Astrocyte (in vitro differentiated cells and primary cell): ENCODE measurements at regions not wholly inside any gene's neighbourhood (a gene's known extent, or its start where the extent isn't known, plus 50 kb on each side); places are given as distances from the start of the nearest gene placed in this dataset.

Experiments used
- DNase-seq: peaks from one replicate; pipeline ENCODE4 v3.0.0-alpha.2; 2010; ENCODE audit warnings: low read depth
- FAIRE-seq: peaks from 2 replicates; lab custom pipeline; 2011; peaks lifted over from hg19 to GRCh38; lab: Jason Lieb, UNC
- H2AFZ ChIP-seq: 2 replicates; pipeline ENCODE4 v1.6.0; 2012; ENCODE audit warnings: low read depth, low read length, inconsistent platforms
- H3K27ac ChIP-seq: 2 replicates; pipeline ENCODE4 v1.5.1; 2011; ENCODE audit warnings: low read depth, low read length, inconsistent platforms
- H3K27me3 ChIP-seq: 2 replicates; pipeline ENCODE4 v1.6.0; 2011; ENCODE audit warnings: low read length, inconsistent platforms; ENCODE audit not compliant: insufficient read depth
- H3K36me3 ChIP-seq: 2 replicates; pipeline ENCODE4 v1.5.1; 2011; ENCODE audit warnings: low read length, inconsistent platforms; ENCODE audit not compliant: insufficient read depth
- H3K4me1 ChIP-seq: 2 replicates; pipeline ENCODE4 v1.5.1; 2011; ENCODE audit warnings: low read length, inconsistent platforms; ENCODE audit not compliant: insufficient read depth
- H3K4me2 ChIP-seq: 2 replicates; pipeline ENCODE4 v1.6.0; 2012; ENCODE audit warnings: low read length, inconsistent platforms
- H3K4me3 ChIP-seq: 2 replicates; pipeline ENCODE4 v1.5.1; 2011; ENCODE audit warnings: low read depth, mild to moderate bottlenecking, low read length, inconsistent platforms; ENCODE audit not compliant: insufficient read depth
- H3K79me2 ChIP-seq: 2 replicates; pipeline ENCODE4 v1.6.0; 2012; ENCODE audit warnings: mild to moderate bottlenecking, low read length, inconsistent platforms; ENCODE audit not compliant: insufficient read depth
- H3K9ac ChIP-seq: 2 replicates; pipeline ENCODE4 v1.6.0; 2012; ENCODE audit warnings: mild to moderate bottlenecking, low read length, inconsistent platforms
- H3K9me3 ChIP-seq: 2 replicates; pipeline ENCODE4 v1.5.1; 2012; ENCODE audit warnings: low read depth, mild to moderate bottlenecking, low read length, inconsistent platforms; ENCODE audit not compliant: insufficient read depth
- H4K20me1 ChIP-seq: 2 replicates; pipeline ENCODE4 v1.6.0; 2012; ENCODE audit warnings: low read length, inconsistent platforms; ENCODE audit not compliant: insufficient read depth
- H3K27ac Mint-ChIP-seq: one replicate; pipeline ENCODE4 v1.8.0; 2021; ENCODE audit warnings: mild to moderate bottlenecking, mixed read lengths; ENCODE audit not compliant: unreplicated experiment
- H3K27me3 Mint-ChIP-seq: one replicate; pipeline ENCODE4 v1.8.0; 2021; ENCODE audit warnings: low read depth, mixed read lengths; ENCODE audit not compliant: unreplicated experiment
- H3K36me3 Mint-ChIP-seq: one replicate; pipeline ENCODE4 v1.8.0; 2021; ENCODE audit warnings: low read depth, mixed read lengths; ENCODE audit not compliant: unreplicated experiment
- H3K4me1 Mint-ChIP-seq: one replicate; pipeline ENCODE4 v1.8.0; 2021; ENCODE audit warnings: low read depth, mixed read lengths; ENCODE audit not compliant: unreplicated experiment
- H3K4me3 Mint-ChIP-seq: one replicate; pipeline ENCODE4 v1.8.0; 2021; ENCODE audit warnings: mild to moderate bottlenecking, moderate library complexity, mixed read lengths; ENCODE audit not compliant: unreplicated experiment
- H3K9me3 Mint-ChIP-seq: one replicate; pipeline ENCODE4 v1.8.0; 2021; ENCODE audit warnings: mild to moderate bottlenecking, mixed read lengths; ENCODE audit not compliant: unreplicated experiment
- EZH2 ChIP-seq: IDR thresholded peaks from 2 replicates; pipeline ENCODE4 v1.6.1; 2012; ENCODE audit warnings: mild to moderate bottlenecking, low read length, inconsistent platforms; ENCODE audit not compliant: insufficient read depth
- TF ChIP-seq, protein P1 (sequence below): IDR thresholded peaks from 2 replicates; pipeline ENCODE4 v1.5.1; 2011; ENCODE audit warnings: low read depth, mild to moderate bottlenecking, inconsistent platforms, low read length, moderate library complexity; ENCODE audit not compliant: insufficient read depth

DNA sequence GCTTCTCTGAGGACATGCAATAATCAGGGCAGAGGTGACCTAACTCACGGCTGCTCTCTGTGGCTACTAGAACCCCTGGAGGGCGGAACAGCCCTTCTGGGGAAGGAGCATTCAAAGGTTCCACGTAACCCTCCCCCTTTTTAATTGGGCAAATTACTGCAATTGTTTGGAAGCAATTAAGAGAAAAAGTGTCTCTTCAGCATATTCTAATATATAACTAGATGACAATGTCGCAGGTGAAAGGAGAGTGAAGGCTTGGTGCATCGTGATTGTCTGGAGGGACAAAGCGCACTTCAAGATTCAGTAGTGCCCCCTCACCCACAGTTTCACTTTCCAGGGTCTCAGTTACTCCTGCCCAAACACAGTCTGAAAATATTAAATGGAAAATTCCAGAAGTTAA is 720.8 kb downstream of the DCDC2C start:
- no peak overlapping the region for H2AFZ ChIP-seq
- no peaks in the 10 kb centered on the region for H3K27me3 Mint-ChIP-seq
- H3K4me1 ChIP-seq: no peaks in the 10 kb centered on the region
- H3K4me3 Mint-ChIP-seq: no peak overlapping the region
- no peak overlapping the region for H3K27ac Mint-ChIP-seq
- H3K4me2 ChIP-seq: no peak overlapping the region
- H3K9me3 Mint-ChIP-seq: peaks cover 3% of the 10 kb centered on the region
- H3K4me1 Mint-ChIP-seq: no peaks in the 10 kb centered on the region
- no peak overlapping the region for H3K4me3 ChIP-seq
- no peaks in the 10 kb centered on the region for H3K27me3 ChIP-seq
- TF ChIP-seq EZH2: no peak
- TF ChIP-seq, protein P1, sequence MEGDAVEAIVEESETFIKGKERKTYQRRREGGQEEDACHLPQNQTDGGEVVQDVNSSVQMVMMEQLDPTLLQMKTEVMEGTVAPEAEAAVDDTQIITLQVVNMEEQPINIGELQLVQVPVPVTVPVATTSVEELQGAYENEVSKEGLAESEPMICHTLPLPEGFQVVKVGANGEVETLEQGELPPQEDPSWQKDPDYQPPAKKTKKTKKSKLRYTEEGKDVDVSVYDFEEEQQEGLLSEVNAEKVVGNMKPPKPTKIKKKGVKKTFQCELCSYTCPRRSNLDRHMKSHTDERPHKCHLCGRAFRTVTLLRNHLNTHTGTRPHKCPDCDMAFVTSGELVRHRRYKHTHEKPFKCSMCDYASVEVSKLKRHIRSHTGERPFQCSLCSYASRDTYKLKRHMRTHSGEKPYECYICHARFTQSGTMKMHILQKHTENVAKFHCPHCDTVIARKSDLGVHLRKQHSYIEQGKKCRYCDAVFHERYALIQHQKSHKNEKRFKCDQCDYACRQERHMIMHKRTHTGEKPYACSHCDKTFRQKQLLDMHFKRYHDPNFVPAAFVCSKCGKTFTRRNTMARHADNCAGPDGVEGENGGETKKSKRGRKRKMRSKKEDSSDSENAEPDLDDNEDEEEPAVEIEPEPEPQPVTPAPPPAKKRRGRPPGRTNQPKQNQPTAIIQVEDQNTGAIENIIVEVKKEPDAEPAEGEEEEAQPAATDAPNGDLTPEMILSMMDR: no peak
- FAIRE-seq: no peak
- H3K36me3 Mint-ChIP-seq: no peaks in the 10 kb centered on the region
- H3K36me3 ChIP-seq: no peaks in the 10 kb centered on the region
- H3K9me3 ChIP-seq: peaks cover 8% of the 10 kb centered on the region
- H4K20me1 ChIP-seq: no peaks in the 10 kb centered on the region
- H3K79me2 ChIP-seq: no peaks in the 10 kb centered on the region
- no peak overlapping the region for H3K9ac ChIP-seq
- DNase-seq: no peak
- H3K27ac ChIP-seq: no peak overlapping the region

DNA sequence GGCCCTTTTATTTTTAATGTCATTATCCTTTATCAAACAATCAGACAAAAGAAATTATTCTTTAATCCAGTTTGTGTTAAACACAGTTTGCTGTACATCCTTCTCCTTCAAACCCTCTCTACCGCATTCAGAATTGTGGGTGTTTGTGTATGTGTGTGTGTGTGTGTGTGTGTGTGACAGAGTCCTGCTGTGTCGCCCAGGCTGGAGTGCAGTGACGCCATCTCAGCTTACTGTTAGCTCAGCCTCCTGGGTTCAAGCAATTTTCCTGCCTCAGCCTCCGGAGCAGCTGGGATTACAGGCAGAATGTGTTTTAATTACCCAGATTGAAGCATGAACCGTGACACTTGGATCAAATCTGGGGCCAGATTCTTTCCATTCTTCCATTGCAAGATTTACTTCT is 723.7 kb downstream of the DCDC2C start:
- no peak overlapping the region for H3K27ac Mint-ChIP-seq
- Histone ChIP-seq H3K27ac (no peak overlapping the region), H3K4me1 (no peaks in the 10 kb centered on the region), H2AFZ (no peak overlapping the region), H3K9ac (no peak overlapping the region), H3K4me3 (no peak overlapping the region), H3K4me2 (no peak overlapping the region), H3K27me3 (no peaks in the 10 kb centered on the region), H3K79me2 (no peaks in the 10 kb centered on the region), H4K20me1 (no peaks in the 10 kb centered on the region), H3K9me3 (peaks cover 4% of the 10 kb centered on the region), H3K36me3 (no peaks in the 10 kb centered on the region)
- no peak overlapping the region for H3K4me3 Mint-ChIP-seq
- no peak for DNase-seq
- peaks cover 3% of the 10 kb centered on the region for H3K9me3 Mint-ChIP-seq
- no peaks in the 10 kb centered on the region for H3K4me1 Mint-ChIP-seq
- H3K36me3 Mint-ChIP-seq: no peaks in the 10 kb centered on the region
- no peak for FAIRE-seq
- H3K27me3 Mint-ChIP-seq: no peaks in the 10 kb centered on the region
- TF ChIP-seq, protein P1: no peak
- TF ChIP-seq EZH2: no peak

DNA sequence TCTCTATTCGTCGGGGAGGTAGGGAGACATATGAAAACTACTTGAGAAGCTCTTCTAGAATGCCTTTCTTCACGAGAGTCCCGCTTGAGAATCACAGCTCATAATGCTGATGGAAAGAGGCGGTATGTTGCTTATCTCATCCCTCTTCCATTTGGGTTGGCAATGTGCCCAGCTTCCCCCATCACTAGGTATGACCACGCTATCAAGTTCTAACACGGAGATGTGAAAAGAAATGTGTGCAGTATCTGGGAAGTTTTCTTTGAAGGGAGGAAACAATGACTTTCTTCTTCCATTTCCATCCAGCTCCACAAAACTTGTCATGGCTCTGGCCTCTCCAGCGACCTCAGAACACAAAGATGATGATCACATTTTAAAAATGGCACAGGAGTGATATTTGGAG is 742.4 kb downstream of the DCDC2C start:
- Mint-ChIP-seq H3K9me3 (no peaks in the 10 kb centered on the region), H3K4me1 (no peaks in the 10 kb centered on the region)
- H3K9ac ChIP-seq: no peak overlapping the region

More for the DNA sequence above, 742.4 kb downstream of the DCDC2C start:
- TF ChIP-seq EZH2: no peak
- Mint-ChIP-seq H3K36me3 (no peaks in the 10 kb centered on the region), H3K27ac (no peak overlapping the region), H3K4me3 (no peak overlapping the region), H3K27me3 (no peaks in the 10 kb centered on the region)
- H2AFZ ChIP-seq: no peak overlapping the region
- H3K4me2 ChIP-seq: no peak overlapping the region
- DNase-seq (no peak), FAIRE-seq (no peak)
- no peaks in the 10 kb centered on the region for H3K4me1 ChIP-seq
- H4K20me1 ChIP-seq: no peaks in the 10 kb centered on the region
- H3K79me2 ChIP-seq: no peaks in the 10 kb centered on the region
- H3K27ac ChIP-seq: no peak overlapping the region
- no peaks in the 10 kb centered on the region for H3K36me3 ChIP-seq
- no peaks in the 10 kb centered on the region for H3K27me3 ChIP-seq
- peaks cover 2% of the 10 kb centered on the region for H3K9me3 ChIP-seq
- no peak overlapping the region for H3K4me3 ChIP-seq
